CD14-positive monocyte (primary cell): ENCODE measurements at regions not wholly inside any gene's neighbourhood (a gene's known extent, or its start where the extent isn't known, plus 50 kb on each side); places are given as distances from the start of the nearest gene placed in this dataset.

Source experiments
- DNase-seq, 3 donors: peaks; one replicate each; pipeline ENCODE4 v3.0.0-alpha.2; 2011 to 2022
- H2AFZ ChIP-seq: 2 replicates; pipeline ENCODE4 v1.6.0; 2012; ENCODE audit warnings: mild to moderate bottlenecking, low read depth, low read length, inconsistent platforms; ENCODE audit not compliant: insufficient read depth, poor library complexity, severe bottlenecking
- H3K27ac ChIP-seq, 2 donors: 1 replicate in 1 of 2; 2 replicates in 1 of 2; pipeline ENCODE4 v1.5.1; 2012 to 2013; ENCODE audit warnings: low read length in 2 of 2, control low read depth in 1 of 2, inconsistent platforms in 1 of 2, low read depth in 1 of 2, mild to moderate bottlenecking in 1 of 2
- H3K27me3 ChIP-seq, 2 donors: one replicate each; pipeline versions ENCODE4 v1.6.0 to v1.6.1; 2011 to 2013; ENCODE audit warnings: low read length in 2 of 2; ENCODE audit not compliant: control insufficient read depth in 2 of 2, insufficient read depth in 2 of 2
- H3K36me3 ChIP-seq, 2 donors: replicated peaks in 1 of 2; 1 replicate in 1 of 2; 2 replicates in 1 of 2; pipeline versions ENCODE4 v1.5.1 to v1.6.1; 2012 to 2013; ENCODE audit warnings: low read length in 2 of 2, control low read depth in 1 of 2, inconsistent platforms in 1 of 2, mild to moderate bottlenecking in 1 of 2; ENCODE audit not compliant: insufficient read depth in 2 of 2, control insufficient read depth in 1 of 2
- H3K4me1 ChIP-seq, 2 donors: 1 replicate in 1 of 2; 2 replicates in 1 of 2; pipeline versions ENCODE4 v1.5.1 to v1.6.1; 2012 to 2013; ENCODE audit warnings: low read length in 2 of 2, control low read depth in 1 of 2, inconsistent platforms in 1 of 2, mild to moderate bottlenecking in 1 of 2, moderate library complexity in 1 of 2; ENCODE audit not compliant: insufficient read depth in 2 of 2, control insufficient read depth in 1 of 2
- H3K4me2 ChIP-seq: replicated peaks from 2 replicates; pipeline ENCODE3; 2012; ENCODE audit warnings: low read length, moderate library complexity, mild to moderate bottlenecking; ENCODE audit not compliant: poor library complexity, severe bottlenecking; ENCODE audit errors: extremely low read depth
- H3K4me3 ChIP-seq, 3 experiments: fragments of 200-600 bp in 1 of 3; sonication (generic) in 1 of 3; replicated peaks in 1 of 3; 1 replicate in 2 of 3; 2 replicates in 1 of 3; pipeline ENCODE4 v1.5.1; 2011 to 2013; ENCODE audit warnings: low read length in 3 of 3, mild to moderate bottlenecking in 3 of 3, control low read depth in 2 of 3, low read depth in 2 of 3, inconsistent platforms in 1 of 3, moderate library complexity in 1 of 3
- H3K79me2 ChIP-seq: 2 replicates; pipeline ENCODE4 v1.6.0; 2012; ENCODE audit warnings: mild to moderate bottlenecking, control low read depth, inconsistent platforms, low read length, moderate library complexity; ENCODE audit not compliant: insufficient read depth
- H3K9ac ChIP-seq: 2 replicates; pipeline ENCODE4 v1.6.0; 2017; ENCODE audit warnings: low read length, mild to moderate bottlenecking; ENCODE audit not compliant: insufficient read depth, poor library complexity, severe bottlenecking
- H3K9me3 ChIP-seq, 2 donors: replicated peaks in 1 of 2; 1 replicate in 1 of 2; 2 replicates in 1 of 2; pipeline versions ENCODE4 v1.5.1 to v1.6.1; 2012 to 2013; ENCODE audit warnings: low read length in 2 of 2, control low read depth in 1 of 2; ENCODE audit not compliant: control insufficient read depth in 1 of 2, insufficient read depth in 1 of 2
- H4K20me1 ChIP-seq: 2 replicates; pipeline ENCODE4 v1.6.0; 2012; ENCODE audit warnings: mild to moderate bottlenecking, low read length, control low read depth, moderate library complexity; ENCODE audit not compliant: insufficient read depth
- H3K27ac Mint-ChIP-seq, 7 donors: one replicate each; pipeline ENCODE4 v1.8.0; 2020; ENCODE audit warnings: mild to moderate bottlenecking in 7 of 7, mixed read lengths in 7 of 7, moderate library complexity in 6 of 7, inconsistent platforms in 2 of 7
- H3K27me3 Mint-ChIP-seq, 3 donors: one replicate each; pipeline ENCODE4 v1.8.0; 2021 to 2022; ENCODE audit warnings: low read depth in 3 of 3, mild to moderate bottlenecking in 3 of 3, mixed read lengths in 3 of 3, moderate library complexity in 3 of 3, inconsistent platforms in 1 of 3
- H3K36me3 Mint-ChIP-seq, 2 donors: one replicate each; pipeline ENCODE4 v1.8.0; 2020; ENCODE audit warnings: mixed read lengths in 2 of 2, inconsistent platforms in 1 of 2, mild to moderate bottlenecking in 1 of 2
- H3K4me1 Mint-ChIP-seq: one replicate; pipeline ENCODE4 v1.8.0; 2020; ENCODE audit warnings: mild to moderate bottlenecking, mixed read lengths
- H3K4me3 Mint-ChIP-seq, 2 donors: one replicate each; pipeline ENCODE4 v1.8.0; 2020; ENCODE audit warnings: mild to moderate bottlenecking in 2 of 2, mixed read lengths in 2 of 2, moderate library complexity in 1 of 2
- H3K9me3 Mint-ChIP-seq, 7 donors: one replicate each; pipeline ENCODE4 v1.8.0; 2020 to 2022; ENCODE audit warnings: mixed read lengths in 7 of 7, mild to moderate bottlenecking in 6 of 7, moderate library complexity in 6 of 7, inconsistent platforms in 2 of 7
- CTCF ChIP-seq: fragments of 200-600 bp; IDR thresholded peaks from one replicate; pipeline ENCODE4 v1.8.0; 2022; ENCODE audit warnings: antibody characterized with exemption, mild to moderate bottlenecking
- WGBS: methylation state at CpG from one replicate; pipeline ENCODE4 v1.1.5; 2013; ENCODE audit warnings: missing lambda C conversion rate; ENCODE audit not compliant: insufficient coverage; 5-methylcytosine and 5-hydroxymethylcytosine counted together
- intact Hi-C, 2 donors: fragments of 100-400 bp; cut with micrococcal nuclease; formaldehyde crosslinking; loops; one replicate each; pipeline versions ENCODE4 v1.15.0 to v1.15.1; 2023

DNA sequence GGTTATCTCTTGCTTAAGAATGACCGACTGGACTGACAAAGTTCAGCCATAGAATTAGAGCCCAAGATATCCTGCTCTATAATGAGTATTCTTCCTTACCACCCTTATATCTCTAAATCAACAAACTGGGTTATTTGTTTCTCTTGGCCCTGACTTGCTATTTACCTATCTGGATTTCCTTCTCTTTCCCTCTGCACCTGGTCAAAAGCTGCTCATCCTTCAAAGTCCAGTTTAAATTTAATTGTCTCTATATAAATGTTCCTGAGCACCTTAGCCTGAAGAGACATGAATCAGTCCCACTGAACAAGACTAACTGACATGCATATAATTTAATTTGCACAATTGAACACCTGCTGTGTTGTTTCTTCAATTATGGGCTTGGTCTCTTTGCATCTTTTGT lies 127.1 kb upstream of the KCNJ15 start:
- Mint-ChIP-seq H3K27me3 (peaks cover 4 to 20% (median 14%) of the 10 kb centered on the region in 3 donors), H3K36me3 (no peaks in the 10 kb centered on the region), H3K9me3 (no peaks in the 10 kb centered on the region), H3K27ac (no peak overlapping the region), H3K4me3 (no peak overlapping the region), H3K4me1 (peaks cover 1% of the 10 kb centered on the region)
- H3K36me3 ChIP-seq = no peaks in the 10 kb centered on the region
- intact Hi-C loops = loop anchor here (5.0 to 10.0 kb wide), 2 partner anchors 417 to 425 kb away; no protein-coding TSS in a partner anchor
- H3K79me2 ChIP-seq = no peaks in the 10 kb centered on the region
- H2AFZ ChIP-seq = no peak overlapping the region
- H4K20me1 ChIP-seq = no peaks in the 10 kb centered on the region
- H3K4me3 ChIP-seq = no peak overlapping the region
- no peak for DNase-seq
- H3K27ac ChIP-seq = no peak overlapping the region
- no peak overlapping the region for H3K4me2 ChIP-seq
- no peaks in the 10 kb centered on the region for H3K9me3 ChIP-seq
- no peaks in the 10 kb centered on the region for H3K4me1 ChIP-seq
- TF ChIP-seq CTCF = no peak
- no peak overlapping the region for H3K9ac ChIP-seq
- no CpG with 5 or more reads among the region's 1 CpG for WGBS
- H3K27me3 ChIP-seq = peaks cover 6 to 9% of the 10 kb centered on the region in 2 donors

GRCh38 chr21:38133240-38133639 lies 123.6 kb upstream of the KCNJ15 start:
- H3K4me3 Mint-ChIP-seq = no peak overlapping the region
- no peak overlapping the region for H2AFZ ChIP-seq
- no peaks in the 10 kb centered on the region for H4K20me1 ChIP-seq
- no peak overlapping the region for H3K9ac ChIP-seq
- no peak overlapping the region for H3K27ac Mint-ChIP-seq
- no peaks in the 10 kb centered on the region for H3K9me3 ChIP-seq
- no peaks in the 10 kb centered on the region for H3K36me3 Mint-ChIP-seq
- H3K27me3 ChIP-seq = peaks cover 6 to 9% of the 10 kb centered on the region in 2 donors
- no peaks in the 10 kb centered on the region for H3K4me1 ChIP-seq
- H3K36me3 ChIP-seq = no peaks in the 10 kb centered on the region
- WGBS = 94% methylated on average over 2 of the region's 3 CpGs
- no peak for TF ChIP-seq CTCF
- H3K4me3 ChIP-seq = no peak overlapping the region
- no peaks in the 10 kb centered on the region for H3K9me3 Mint-ChIP-seq
- no peak overlapping the region for H3K27ac ChIP-seq
- H3K27me3 Mint-ChIP-seq = peaks cover 4 to 18% (median 16%) of the 10 kb centered on the region in 3 donors
- DNase-seq = no peak
- no peaks in the 10 kb centered on the region for H3K4me1 Mint-ChIP-seq
- H3K4me2 ChIP-seq = no peak overlapping the region
- intact Hi-C loops = no loop called here
- no peaks in the 10 kb centered on the region for H3K79me2 ChIP-seq
